PC-3 (cell line): ENCODE measurements at regions not wholly inside any gene's neighbourhood (a gene's known extent, or its start where the extent isn't known, plus 50 kb on each side); places are given as distances from the start of the nearest gene placed in this dataset.

ENCODE experiments used
- ATAC-seq: fragments of 200-7000 bp; cut with Tn5 transposase; 2 replicates; pipeline ENCODE4 v1.9.1; 2020; ENCODE audit warnings: mild to moderate bottlenecking, moderate library complexity
- BruUV-seq: library from RNA; stranded (reverse); fragments of 400-500 nt; replicated peaks from 2 replicates; lab custom pipeline; 2021; lab: Mats Ljungman, UMichigan
- CTCF ChIA-PET: fragments of 300-600 bp; sonication (Branson Sonifier 250); formaldehyde crosslinking; loops from one replicate; lab custom pipeline; 2022; ENCODE audit warnings: antibody characterized with exemption; lab: Charles Lee
- POLR2A ChIA-PET: fragments of 300-600 bp; sonication (Branson Sonifier 250); formaldehyde crosslinking; loops from one replicate; lab custom pipeline; 2022; ENCODE audit warnings: antibody characterized with exemption; ENCODE audit not compliant: unreplicated experiment; lab: Charles Lee
- DNase-seq: peaks from one replicate; pipeline ENCODE4 v3.0.0-alpha.2; 2015
- H2AFZ ChIP-seq: fragments of 300-600 bp; sonication (generic); 2 replicates; pipeline ENCODE4 v1.6.0; 2016; ENCODE audit warnings: antibody characterized with exemption, low read length
- H3F3A ChIP-seq: fragments of 300-600 bp; sonication (generic); one replicate; pipeline ENCODE4 v1.6.0; 2017; ENCODE audit warnings: antibody characterized with exemption, low read length, control low read depth, mild to moderate bottlenecking; ENCODE audit not compliant: unreplicated experiment
- H3K27ac ChIP-seq: fragments of 300-600 bp; sonication (generic); 2 replicates; pipeline ENCODE4 v1.5.1; 2016; ENCODE audit warnings: mild to moderate bottlenecking, low read length
- H3K27me3 ChIP-seq: fragments of 300-600 bp; sonication (generic); 2 replicates; pipeline ENCODE4 v1.6.1; 2016; ENCODE audit warnings: low read length, mixed read lengths
- H3K36me3 ChIP-seq: fragments of 300-600 bp; sonication (generic); 2 replicates; pipeline ENCODE4 v1.6.1; 2016; ENCODE audit warnings: low read depth, mixed run types, low read length, mixed read lengths
- H3K4me1 ChIP-seq: fragments of 300-600 bp; sonication (generic); 2 replicates; pipeline ENCODE4 v1.5.1; 2016; ENCODE audit warnings: low read length; ENCODE audit not compliant: insufficient read depth
- H3K4me2 ChIP-seq: fragments of 300-600 bp; sonication (generic); 2 replicates; pipeline ENCODE4 v1.6.0; 2016; ENCODE audit warnings: low read length
- H3K4me3 ChIP-seq: fragments of 300-600 bp; sonication (generic); 2 replicates; pipeline ENCODE4 v1.5.1; 2016; ENCODE audit warnings: mild to moderate bottlenecking, low read length, mixed read lengths
- H3K79me2 ChIP-seq: fragments of 300-600 bp; sonication (generic); 2 replicates; pipeline ENCODE4 v1.6.1; 2017; ENCODE audit warnings: low read length, mixed read lengths
- H3K9ac ChIP-seq: fragments of 300-600 bp; sonication (generic); 2 replicates; pipeline ENCODE4 v1.6.0; 2016; ENCODE audit warnings: mild to moderate bottlenecking, low read length
- H3K9me2 ChIP-seq: fragments of 300-600 bp; sonication (generic); replicated peaks from 2 replicates; pipeline ENCODE4 v1.6.1; 2016; ENCODE audit warnings: mixed run types, low read length, mixed read lengths
- H3K9me3 ChIP-seq: fragments of 300-600 bp; sonication (generic); 2 replicates; pipeline ENCODE4 v1.6.1; 2016; ENCODE audit warnings: low read length, mixed read lengths
- H4K20me1 ChIP-seq: fragments of 300-600 bp; sonication (generic); 2 replicates; pipeline ENCODE4 v1.6.1; 2016; ENCODE audit warnings: low read length, mixed read lengths
- CTCF ChIP-seq: fragments of 300-600 bp; sonication (generic); conservative IDR thresholded peaks from 2 replicates; pipeline ENCODE4 v1.5.1; 2017; ENCODE audit warnings: antibody characterized with exemption, low read depth, mild to moderate bottlenecking, low read length
- EZH2 ChIP-seq: fragments of 300-600 bp; sonication (generic); IDR thresholded peaks from one replicate; pipeline ENCODE4 v1.6.1; 2017; ENCODE audit warnings: antibody characterized with exemption, mild to moderate bottlenecking, low read length; ENCODE audit not compliant: unreplicated experiment
- EZH2phosphoT487 ChIP-seq: fragments of 300-600 bp; sonication (generic); IDR thresholded peaks from 2 replicates; pipeline ENCODE4 v1.6.1; 2018; ENCODE audit warnings: mild to moderate bottlenecking, antibody characterized with exemption, low read length, borderline replicate concordance
- intact Hi-C: fragments of 100-400 bp; cut with micrococcal nuclease; formaldehyde crosslinking; loops from 2 replicates; pipeline ENCODE4 v1.9.0; 2023

DNA sequence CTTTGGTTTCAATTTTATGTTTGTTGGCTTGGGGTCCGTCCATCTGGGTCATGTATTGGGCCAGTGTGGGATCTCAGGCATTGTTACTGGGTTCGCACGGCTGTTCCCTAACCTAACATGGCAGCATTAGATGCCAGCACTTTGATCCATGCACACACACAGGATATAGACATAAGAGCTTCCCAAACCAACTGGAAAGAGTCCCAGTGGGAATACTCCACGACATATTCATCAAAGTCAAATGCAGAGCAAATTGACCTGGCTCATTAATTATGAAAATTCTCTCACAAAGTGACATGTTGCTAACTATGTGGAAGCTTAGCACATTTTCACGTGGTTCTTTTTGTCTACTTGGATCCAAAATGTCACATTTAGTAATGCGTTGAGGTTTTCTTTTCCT, 130.4 kb downstream of the SETD4 start:
- no TSS peak for BruUV-seq
- H3K4me1 ChIP-seq: peaks cover 33% of the 10 kb centered on the region
- CTCF ChIA-PET: no interaction called here

GRCh38 chr21:35927262-35927661, 133.1 kb downstream of the SETD4 start:
- H3K9ac ChIP-seq: no peak overlapping the region
- H4K20me1 ChIP-seq: no peaks in the 10 kb centered on the region
- CTCF ChIA-PET: no interaction called here
- BruUV-seq: no TSS peak
- no peak overlapping the region for H3K27ac ChIP-seq
- no peak overlapping the region for H3K4me3 ChIP-seq
- no peak overlapping the region for H2AFZ ChIP-seq
- no peaks in the 10 kb centered on the region for H3K79me2 ChIP-seq
- no peaks in the 10 kb centered on the region for H3K27me3 ChIP-seq
- ATAC-seq (no peak), DNase-seq (no peak)
- H3K36me3 ChIP-seq: no peaks in the 10 kb centered on the region
- H3K9me3 ChIP-seq: no peaks in the 10 kb centered on the region
- TF ChIP-seq EZH2phosphoT487: no peak
- peaks cover 9% of the 10 kb centered on the region for H3F3A ChIP-seq
- intact Hi-C loops: no loop called here
- H3K4me1 ChIP-seq: peaks cover 25% of the 10 kb centered on the region
- H3K4me2 ChIP-seq: no peak overlapping the region
- H3K9me2 ChIP-seq: 0 out of 2 replicates have a peak, but pooled peaks cover 4% of the 10 kb centered on the region
- POLR2A ChIA-PET: no interaction called here

More for the DNA sequence above, 130.4 kb downstream of the SETD4 start:
- Histone ChIP-seq H3K27me3 (no peaks in the 10 kb centered on the region), H3K4me3 (no peak overlapping the region), H4K20me1 (no peaks in the 10 kb centered on the region), H2AFZ (no peak overlapping the region), H3F3A (peaks cover 9% of the 10 kb centered on the region), H3K9ac (no peak overlapping the region), H3K36me3 (no peaks in the 10 kb centered on the region), H3K9me2 (no peaks in the 10 kb centered on the region), H3K9me3 (no peaks in the 10 kb centered on the region), H3K79me2 (no peaks in the 10 kb centered on the region), H3K4me2 (no peak overlapping the region), H3K27ac (no peak overlapping the region)
- TF ChIP-seq EZH2 (no peak), EZH2phosphoT487 (no peak), CTCF (no peak)
- ATAC-seq (no peak), DNase-seq (no peak)
- POLR2A ChIA-PET: interaction anchor here (0.5 kb wide), 1 partner anchor 13 kb away, joined by 3 read pairs; no protein-coding TSS in a partner anchor
- intact Hi-C loops: loop anchor here (5.0 to 10.0 kb wide), 3 partner anchors 43 to 1185 kb away; no protein-coding TSS in a partner anchor

GRCh38 chr21:35926003-35926740, 134.2 kb downstream of the SETD4 start:
- POLR2A ChIA-PET: no interaction called here
- H3K4me1 ChIP-seq: peaks cover 21% of the 10 kb centered on the region
- H3K27ac ChIP-seq: no peak overlapping the region
- CTCF ChIA-PET: no interaction called here
- no peaks in the 10 kb centered on the region for H3K27me3 ChIP-seq
- no peak for TF ChIP-seq EZH2
- no peak for TF ChIP-seq EZH2phosphoT487
- no peak for TF ChIP-seq CTCF
- ATAC-seq (no peak), DNase-seq (no peak)
- 0 out of 2 replicates have a peak, but pooled peaks cover 4% of the 10 kb centered on the region for H3K9me2 ChIP-seq
- H3K4me2 ChIP-seq: no peak overlapping the region
- no peaks in the 10 kb centered on the region for H3F3A ChIP-seq
- H3K4me3 ChIP-seq: no peak overlapping the region
- no TSS peak for BruUV-seq
- no peaks in the 10 kb centered on the region for H3K79me2 ChIP-seq
- no peaks in the 10 kb centered on the region for H3K36me3 ChIP-seq
- no peaks in the 10 kb centered on the region for H3K9me3 ChIP-seq
- H4K20me1 ChIP-seq: no peaks in the 10 kb centered on the region
- intact Hi-C loops: no loop called here
- no peak overlapping the region for H3K9ac ChIP-seq
- H2AFZ ChIP-seq: no peak overlapping the region
